NCI-H1105 treated with DMSO at 0.1 percent for 48 hours (cell line): ENCODE measurements at regions not wholly inside any gene's neighbourhood (a gene's known extent, or its start where the extent isn't known, plus 50 kb on each side); places are given as distances from the start of the nearest gene placed in this dataset.
"Not testable (repeated sequence)": the region's sequence is repeated elsewhere in the genome, so short reads cannot be mapped to it uniquely, and the experiment has no call there.

Experiments used
- DNase-seq: peaks from one replicate; lab custom pipeline; 2025; lab: John Stamatoyannopoulos, UW

DNA sequence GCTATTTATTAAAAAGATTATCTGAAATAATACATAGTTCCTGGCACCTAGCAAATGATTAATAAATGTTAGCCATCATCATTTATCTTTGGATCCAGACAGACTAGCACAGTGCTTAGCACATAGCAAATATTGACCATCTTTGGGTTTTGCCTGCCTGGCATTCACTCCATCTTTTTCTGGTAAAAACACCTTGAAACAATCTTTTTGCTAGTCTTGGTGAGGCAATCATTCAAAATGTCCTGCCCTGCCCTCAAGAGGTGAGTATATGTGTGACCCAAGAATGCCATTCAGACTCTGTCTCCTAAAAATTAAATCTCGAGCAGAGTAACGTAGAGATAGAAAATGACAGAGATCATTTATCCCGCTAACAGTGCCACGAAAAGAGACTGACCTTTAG, 78.3 kb upstream of the ZNF280D start:
- no peak for DNase-seq

GRCh38 chr15:56808160-56808559, 74.9 kb upstream of the ZNF280D start:
- DNase-seq = no peak

- DNase-seq = no peak
These were observed 72.8 kb upstream of the ZNF280D start for GRCh38 chr15:56806148-56806536.

DNA sequence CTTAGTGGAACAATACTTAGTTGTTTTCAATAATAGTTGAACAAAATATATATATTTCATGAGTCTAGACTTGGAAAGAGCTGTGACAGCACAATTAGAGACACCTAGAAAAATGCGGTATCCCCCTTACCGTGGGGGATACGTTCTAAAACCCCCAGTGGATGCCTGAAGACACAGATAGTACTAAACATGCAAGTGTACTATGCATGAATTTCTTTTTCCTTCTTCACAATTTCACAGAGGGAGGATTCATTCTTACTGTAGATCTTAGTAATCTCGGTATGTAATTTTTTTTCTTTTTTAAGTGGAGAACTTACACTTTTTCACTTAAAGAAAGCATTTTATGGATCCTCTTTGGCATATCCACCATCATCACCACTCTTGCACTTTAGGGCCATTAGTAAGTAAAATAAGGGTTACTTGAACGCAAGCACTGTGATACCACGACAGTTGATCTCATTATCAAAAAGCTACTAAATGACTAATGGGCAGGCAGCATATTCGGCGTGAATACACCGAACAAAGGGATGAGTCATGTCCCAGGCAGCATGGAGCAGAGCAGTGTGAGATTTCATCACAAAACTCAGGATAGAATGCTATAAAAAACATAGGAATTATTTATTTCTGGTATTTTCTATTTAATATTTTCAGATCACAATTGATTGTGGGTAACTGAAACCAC, 72.3 kb upstream of the ZNF280D start:
- DNase-seq = no peak

GRCh38 chr15:56804938-56805337, 71.6 kb upstream of the ZNF280D start:
- DNase-seq = no peak

DNA sequence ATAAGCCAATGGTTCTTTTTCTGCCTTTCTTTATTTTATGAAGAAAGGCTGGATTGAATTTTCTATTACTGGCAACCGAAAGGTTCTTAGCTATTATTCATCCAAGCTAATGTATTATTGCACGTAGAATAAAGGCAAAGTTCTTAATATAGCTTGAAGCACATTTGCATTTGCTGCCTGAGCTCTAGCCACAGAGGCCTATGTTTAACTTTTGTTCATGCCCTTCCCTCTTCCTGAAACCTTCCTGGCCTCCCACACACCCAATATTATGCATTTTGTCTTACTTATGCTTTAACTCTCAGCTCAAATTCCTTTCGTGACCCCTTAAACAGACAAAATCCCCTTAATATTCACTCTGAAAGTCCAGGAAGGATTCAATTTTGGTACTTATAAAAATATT, 71.0 kb upstream of the ZNF280D start:
- DNase-seq = no peak

- DNase-seq = no peak
These were observed 68.9 kb upstream of the ZNF280D start for GRCh38 chr15:56802161-56802560.

GRCh38 chr15:56798639-56799038, 65.3 kb upstream of the ZNF280D start:
- DNase-seq = no peak

- no peak for DNase-seq
These were observed 64.5 kb upstream of the ZNF280D start for GRCh38 chr15:56797720-56798275.

- DNase-seq = no peak
These were observed 62.2 kb upstream of the ZNF280D start for GRCh38 chr15:56795502-56795901.

DNA sequence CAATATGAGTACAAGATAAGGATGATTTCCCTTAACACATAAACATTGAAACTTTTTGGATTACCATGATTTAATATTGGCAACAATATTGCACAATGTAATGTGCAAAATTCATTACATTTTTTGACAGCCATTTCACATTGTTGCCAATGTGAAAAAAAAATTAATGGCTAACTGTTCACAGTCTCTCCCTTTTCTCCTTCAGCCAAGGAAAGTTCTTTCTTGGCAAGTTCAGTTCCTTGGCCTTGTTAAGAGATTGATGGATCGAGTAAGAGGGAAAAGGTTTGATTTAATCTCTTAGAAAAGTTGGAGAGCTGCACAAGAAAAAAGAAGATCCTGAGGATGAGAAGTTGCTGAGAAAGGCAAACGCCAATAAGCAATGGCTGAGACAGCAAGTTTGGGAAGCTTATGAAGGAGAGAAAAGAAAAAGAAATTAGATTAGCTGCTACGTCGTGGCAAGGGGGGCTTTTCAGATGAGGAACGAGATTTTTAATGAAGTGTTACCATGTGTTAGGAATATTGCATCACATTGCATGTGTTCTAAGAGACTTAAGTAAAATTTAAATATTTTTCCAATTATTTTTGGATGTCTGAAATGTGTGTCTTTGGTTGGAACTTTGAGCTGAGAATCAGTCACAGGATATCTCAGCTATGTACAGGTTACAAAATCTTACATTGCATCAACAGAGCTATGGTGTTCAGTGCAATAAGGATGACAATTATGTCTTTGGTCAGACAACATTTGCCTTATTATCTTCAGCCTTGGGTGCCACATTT, 61.4 kb upstream of the ZNF280D start:
- DNase-seq = no peak

GRCh38 chr15:56794165-56794552, 60.9 kb upstream of the ZNF280D start:
- no peak for DNase-seq

- no peak for DNase-seq
These were observed 58.9 kb upstream of the ZNF280D start for GRCh38 chr15:56792211-56792610.

DNA sequence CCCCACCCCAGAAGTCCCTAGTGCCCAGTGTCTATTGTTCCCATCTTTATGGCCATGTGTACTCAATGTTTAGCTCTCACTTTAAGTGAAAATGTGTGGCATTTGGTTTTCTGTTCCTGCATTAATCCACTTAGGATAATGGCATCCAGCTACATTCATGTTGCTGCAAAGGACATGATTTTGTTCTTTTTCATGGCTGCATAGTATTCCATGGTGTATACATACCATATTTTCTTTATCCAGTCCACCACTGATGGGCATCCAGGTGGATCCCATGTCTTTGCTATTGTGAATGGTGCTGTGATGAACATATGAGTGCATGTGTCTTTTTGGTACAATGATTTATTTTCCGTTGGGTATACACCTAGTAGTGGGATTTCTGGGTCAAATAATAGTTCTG, 58.2 kb upstream of the ZNF280D start:
- not testable (repeated sequence) for DNase-seq

DNA sequence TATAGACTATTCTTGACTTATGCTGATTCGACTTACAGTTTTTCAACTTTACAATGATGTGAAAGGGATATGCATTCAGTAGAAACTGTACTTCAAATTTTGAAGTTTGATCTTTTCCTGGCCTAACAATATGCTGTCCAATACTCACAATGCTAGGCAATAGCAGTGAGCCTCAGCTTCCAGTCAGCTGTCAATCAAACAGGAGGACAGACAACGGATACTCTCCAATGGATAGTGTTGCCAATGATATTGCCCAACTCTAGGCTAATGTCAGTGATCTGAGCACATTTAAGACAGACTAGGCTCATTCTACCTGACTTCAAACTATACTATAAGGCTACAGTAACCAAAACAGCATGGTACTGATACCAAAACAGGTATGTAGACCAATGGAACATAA, 55.0 kb upstream of the ZNF280D start:
- DNase-seq = no peak

DNA sequence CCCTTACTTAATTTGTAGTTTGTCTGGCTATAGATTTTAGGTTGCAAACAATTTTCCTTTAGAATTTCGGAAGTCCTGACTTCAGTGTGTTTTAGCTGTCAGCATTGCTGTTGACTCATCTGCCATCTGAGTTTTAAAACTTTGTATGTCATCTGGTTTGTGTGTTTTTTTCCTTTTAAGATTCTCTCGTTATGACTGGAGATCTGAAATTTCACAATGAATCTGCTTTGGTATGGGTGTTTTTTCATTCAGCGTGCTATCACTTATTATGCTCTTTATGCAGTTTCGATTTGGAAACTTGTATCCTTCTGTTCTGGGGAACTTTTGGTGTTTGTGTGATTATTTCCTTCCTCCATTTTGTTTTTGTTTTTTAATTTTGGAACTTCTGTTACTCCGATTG, 53.7 kb upstream of the ZNF280D start:
- DNase-seq = no peak

DNA sequence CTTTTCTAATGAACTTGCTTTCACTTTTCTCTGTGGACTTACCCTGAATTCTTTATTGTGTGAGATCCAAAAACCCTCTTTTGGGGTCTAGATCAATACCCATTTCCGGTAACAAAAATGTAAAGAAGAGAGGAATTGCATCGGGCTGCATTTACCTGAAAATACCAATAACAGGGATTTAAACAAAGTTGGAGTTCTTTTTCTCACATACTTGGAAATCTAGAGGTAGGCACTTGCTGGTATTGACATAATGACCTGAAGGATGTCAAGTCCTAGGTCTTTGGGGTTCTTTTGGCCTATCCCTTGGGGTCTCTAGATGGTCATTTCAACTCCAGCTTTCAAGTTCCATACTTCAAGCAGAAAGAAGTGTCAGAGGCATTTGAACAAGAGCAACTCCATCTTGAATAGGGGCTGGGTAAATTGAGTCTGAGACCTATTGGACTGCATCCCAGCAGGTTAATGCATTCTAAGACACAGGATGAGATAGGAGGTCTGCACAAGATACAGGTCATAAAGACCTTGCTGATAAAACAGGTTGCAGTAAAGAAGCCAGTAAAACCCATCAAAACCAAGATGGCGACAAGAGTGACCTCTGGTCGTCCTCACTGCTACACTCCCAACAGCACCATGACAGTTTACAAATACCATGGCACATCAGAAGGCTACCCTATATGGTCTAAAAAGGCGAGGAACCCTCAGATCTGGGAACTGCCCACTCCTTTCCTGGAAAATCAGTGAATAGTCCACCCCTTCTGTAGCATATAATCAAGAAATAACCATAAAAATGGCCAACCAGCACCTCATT, 50.8 kb upstream of the ZNF280D start:
- no peak for DNase-seq

- DNase-seq = no peak
These were observed 50.0 kb upstream of the ZNF280D start for GRCh38 chr15:56783156-56783856.
